Activated CD8-positive, alpha-beta memory T cell treated with anti-CD3 and anti-CD28 coated beads, Interleukin-2, amount 50 U/mL, for 1 hour (primary cell): ENCODE measurements at regions not wholly inside any gene's neighbourhood (a gene's known extent, or its start where the extent isn't known, plus 50 kb on each side); places are given as distances from the start of the nearest gene placed in this dataset.

Experiments used
- DNase-seq: peaks from one replicate; pipeline ENCODE4 v3.0.0-alpha.2; 2020; ENCODE audit errors: extremely low read depth

DNA sequence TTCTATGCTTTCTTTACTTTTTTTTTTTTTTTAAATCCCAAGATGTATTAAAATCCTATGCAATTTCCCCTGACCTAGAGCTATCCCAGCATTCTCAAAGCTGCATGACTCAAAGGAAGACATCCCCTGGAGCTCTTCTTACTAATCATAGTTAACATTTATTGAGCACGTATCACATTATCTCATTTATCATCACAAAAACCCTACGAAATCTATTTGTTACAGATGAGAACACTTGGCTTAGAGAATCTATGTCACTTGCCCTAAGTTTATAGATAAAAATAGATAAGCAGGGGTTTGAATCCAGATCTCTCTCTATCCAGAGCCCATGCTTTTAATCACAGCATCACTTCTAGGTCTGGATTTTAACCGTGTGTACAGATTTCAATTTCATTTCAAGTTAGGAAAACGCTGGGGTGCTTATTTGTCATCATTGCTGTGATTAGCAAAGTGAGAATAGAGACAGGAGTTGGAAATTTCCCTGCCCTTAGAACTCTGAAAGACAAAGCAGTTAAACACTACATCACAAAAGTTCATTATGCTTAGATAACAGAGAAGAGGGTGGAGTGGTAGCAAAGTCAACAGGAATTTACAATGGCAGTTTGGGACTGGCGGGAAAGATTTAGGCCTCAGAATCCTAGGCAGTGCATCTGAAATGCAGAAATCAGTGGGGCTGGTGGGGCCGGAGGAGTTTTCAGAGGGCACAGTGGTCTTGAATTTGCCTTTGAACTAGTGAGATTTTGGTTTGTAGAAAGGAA is 177.7 kb upstream of the FRMD6 start:
- DNase-seq, result no peak

DNA sequence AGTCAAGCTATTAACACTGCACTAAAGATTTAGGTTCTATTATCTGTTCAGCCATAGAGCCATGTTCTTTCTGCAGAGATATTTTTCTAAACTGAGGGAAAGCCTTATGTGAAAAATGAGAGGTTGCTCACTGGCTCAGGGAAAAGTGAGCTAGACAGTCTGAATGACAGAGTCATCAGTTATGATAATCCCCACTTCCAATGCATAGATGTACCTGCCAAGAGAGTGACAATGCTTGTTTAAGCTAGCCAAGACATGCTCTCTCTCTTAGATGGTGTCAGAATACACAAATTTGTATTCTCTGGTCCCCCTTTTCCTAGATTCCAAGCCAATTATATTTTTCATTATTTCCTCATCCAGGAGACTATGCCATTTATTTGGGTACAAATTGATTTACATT is 176.9 kb upstream of the FRMD6 start:
- DNase-seq, result no peak

DNA sequence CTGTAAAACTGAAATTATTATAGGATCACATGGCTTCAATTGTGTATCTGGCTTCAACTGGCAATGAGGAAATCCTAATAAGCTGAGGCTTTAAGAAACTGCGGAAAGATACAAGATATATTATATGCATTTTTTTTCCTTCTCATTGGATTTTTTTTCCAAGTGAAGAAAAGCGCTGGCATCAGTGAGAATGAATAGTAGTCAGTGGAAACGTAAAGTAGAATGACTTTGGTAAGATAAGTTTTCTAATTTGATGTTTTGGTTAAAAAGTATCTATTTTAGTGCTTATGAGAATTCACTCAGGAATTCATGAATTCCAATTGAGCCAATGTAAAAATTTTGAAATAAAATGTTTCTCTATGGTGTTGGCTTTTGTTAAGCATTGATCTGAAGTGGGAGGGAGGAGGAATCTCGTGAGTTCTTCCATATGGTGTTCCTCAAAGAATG is 173.5 kb upstream of the FRMD6 start:
- no peak for DNase-seq

DNA sequence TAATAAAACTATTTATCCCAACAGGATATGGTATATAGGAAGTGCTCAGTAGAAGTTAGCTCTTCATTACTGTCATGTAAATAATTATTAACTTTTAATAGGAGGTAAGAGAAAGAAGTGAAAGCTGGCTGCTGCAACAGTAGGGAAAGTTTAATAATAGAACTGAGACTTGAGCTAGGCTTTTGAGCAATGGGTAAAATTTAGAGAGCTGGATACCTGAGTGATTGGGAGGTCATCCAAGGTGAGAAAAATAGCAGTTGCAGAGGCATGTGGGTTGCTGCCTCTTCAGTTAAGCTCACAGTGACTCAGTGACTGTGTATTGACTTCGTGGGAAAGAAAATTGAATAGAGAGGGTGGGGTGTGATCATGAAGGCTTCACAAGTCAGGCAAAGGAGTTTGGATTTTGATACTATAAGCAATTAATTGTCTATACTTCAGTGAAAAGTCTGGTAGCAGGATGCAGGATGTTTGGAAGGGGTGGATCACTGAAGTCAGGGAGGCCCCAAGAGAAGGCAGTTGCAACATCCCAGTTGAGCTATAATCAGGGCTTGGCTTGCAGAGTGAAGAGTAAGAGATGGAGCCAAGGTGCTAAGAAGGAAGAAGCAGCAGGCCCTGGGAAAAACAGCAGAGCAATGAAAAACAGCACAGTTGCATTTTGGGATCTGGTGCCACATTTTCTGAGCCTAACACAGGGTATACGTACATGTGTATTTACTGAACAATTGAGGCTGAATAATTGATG is 172.0 kb upstream of the FRMD6 start:
- no peak for DNase-seq

DNA sequence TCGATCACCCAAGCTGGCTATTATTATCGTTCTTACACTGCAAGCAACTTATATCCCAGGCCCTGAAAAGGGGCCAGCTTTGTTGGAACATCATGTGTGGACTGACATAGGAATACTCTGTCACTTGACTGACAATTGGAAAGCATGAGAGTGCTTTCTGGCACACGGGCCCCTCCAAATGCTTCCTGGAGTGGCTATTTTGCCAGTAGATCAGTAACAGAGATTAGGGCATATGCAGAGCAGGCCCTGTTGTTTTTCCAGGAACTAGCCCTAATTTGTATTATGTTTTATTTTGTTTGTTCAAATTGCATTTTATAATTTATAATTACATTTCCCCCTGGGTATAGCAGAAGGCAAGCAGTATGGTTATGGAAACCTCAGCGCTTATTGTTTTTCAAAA is 170.1 kb upstream of the FRMD6 start:
- DNase-seq, result no peak

DNA sequence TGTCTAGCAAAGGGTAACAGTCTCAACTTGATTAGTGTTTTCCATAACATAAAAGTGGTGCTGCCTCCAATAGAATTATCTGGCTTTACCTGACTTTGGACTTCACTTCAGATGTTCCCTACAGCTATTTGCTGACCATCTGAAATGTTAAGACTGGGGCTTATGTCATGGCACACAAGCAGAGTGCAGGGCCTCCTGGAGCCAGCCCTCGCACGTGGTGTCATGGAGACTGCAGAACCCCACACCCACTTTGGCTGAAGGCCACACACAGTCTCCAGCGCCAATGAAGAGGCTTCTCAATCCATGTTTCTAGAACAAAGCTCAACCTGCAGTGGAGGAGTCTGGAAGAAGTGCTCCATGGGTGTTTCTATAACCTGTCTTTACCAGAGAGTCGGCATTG is 169.6 kb upstream of the FRMD6 start:
- no peak for DNase-seq

DNA sequence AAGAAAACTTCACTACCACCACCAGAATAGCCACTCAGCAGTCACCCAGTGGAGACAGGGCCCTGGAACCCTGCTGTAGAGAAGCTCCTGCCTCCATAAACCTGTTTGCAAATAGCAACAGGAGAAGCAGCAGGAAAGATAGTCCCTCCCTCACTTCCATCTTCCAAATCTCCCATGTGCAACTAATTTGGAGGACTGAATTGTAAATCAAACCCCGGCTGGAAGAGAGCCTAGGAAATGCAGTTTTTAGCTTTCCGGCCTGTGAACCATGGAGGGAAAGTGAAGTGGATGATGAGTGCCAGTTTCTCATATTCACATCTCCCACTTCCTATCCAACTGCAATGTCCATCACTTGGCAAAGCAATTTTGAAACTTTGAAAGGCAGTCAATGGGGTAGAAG is 167.2 kb upstream of the FRMD6 start:
- DNase-seq, result no peak

DNA sequence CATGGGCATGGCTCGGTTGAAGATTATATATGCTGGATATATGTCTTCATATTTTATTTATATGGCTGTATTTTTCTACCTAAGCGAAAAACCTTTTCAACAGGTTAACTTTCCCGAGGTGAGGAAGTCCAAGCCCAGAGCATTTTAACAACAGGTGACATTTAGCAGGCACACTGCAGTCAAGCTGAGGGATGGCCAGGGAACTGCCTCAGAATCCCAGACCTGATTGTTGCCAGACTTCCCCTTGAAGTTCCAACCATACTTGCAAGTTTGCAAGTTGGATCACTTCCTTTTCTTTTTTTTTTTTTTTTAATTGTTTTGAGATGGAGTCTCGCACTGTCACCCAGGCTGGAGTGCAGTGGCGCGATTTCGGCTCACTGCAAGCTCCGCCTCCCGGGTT is 166.0 kb upstream of the FRMD6 start:
- DNase-seq, result no peak

DNA sequence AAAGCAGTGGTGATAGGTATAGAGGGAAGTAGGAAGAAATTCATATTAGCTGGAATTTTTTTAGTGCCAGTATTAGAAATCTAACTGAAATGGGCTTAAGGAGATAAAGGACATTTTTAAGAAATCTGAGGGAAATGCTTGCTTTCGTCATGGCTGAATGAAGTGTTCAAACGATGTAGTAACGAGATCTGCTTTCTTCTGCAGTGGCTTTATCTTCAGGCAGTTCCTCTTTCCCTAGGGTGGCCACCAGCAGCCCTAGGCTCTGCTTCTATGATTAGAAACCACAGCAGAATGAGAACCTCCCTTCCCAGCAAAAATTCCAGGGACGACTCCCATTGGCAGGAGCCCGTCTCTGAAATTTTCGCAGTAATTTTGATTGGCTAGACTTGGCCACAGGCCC is 163.9 kb upstream of the FRMD6 start:
- DNase-seq, result no peak

DNA sequence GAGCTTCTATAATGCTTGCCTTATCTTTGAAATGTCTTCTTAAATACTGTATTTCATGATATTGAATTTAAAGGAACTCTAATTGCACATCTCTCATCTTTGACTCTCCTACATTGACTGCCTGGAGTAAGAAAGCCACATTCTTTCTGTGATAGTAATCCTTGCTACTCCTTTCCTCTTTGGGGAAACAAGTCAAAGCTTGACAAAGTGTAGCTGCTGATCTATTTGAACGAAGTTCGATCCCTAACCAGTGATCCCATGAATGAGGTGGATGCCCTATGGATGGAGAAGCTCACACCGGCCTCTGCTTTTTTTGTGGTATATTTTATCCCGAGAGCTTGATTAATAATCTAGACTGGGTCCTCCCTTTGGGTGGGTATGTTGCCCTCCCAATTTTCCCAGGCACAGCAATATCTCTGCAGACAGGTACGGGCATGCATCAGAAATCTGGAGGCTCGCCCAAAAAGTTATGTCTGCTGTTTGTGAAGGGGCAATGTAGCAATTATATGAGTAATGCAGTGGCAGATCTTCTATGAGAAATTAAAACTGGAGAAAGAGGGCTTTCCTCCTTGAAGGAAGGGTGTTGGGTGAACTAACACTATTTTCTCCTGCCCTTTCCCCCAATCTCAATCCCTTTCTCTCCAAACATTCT is 163.0 kb upstream of the FRMD6 start:
- no peak for DNase-seq

DNA sequence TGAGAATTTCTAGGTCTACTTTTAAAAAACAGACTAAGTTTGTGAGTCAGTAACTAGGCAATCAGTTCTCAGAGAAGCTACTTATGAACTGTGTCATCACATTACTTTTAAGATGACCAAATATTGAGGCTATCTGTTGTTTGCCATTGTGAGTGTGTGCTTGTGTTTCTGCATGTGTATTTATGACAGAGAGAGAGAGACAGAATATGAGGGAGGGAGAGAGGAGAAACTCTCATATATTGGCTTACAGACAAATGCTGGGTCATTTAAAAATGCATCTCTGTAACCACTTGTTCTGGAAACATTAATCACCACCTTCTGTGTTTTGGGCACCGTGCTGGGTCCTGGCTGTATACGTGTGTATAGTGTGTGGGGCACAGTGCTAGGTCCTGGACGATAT is 161.5 kb upstream of the FRMD6 start:
- no peak for DNase-seq

DNA sequence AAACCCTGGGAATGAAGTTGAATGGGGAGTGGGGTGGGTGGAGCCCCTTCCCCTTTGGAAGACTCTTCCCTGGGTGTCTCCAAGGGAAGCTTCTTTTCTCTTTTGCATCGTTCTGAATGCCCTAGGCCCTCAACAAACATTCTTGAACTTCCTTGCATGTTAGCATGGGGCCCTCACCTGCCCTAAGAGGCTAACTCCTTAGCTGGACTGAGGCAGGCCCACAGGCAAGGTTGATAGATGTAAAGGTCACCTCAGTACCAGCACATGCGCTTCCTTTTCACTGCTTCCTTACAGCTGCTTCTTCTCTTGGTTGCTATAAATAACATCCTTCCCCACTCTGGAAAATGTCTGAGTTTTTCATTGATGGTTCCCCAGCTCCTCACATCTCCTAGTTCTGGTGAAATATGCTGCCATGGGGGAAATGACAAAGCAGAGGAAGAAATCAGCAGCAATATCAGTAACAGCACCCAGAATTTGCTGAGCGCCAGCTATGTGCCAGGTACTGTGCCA is 160.6 kb upstream of the FRMD6 start:
- no peak for DNase-seq

DNA sequence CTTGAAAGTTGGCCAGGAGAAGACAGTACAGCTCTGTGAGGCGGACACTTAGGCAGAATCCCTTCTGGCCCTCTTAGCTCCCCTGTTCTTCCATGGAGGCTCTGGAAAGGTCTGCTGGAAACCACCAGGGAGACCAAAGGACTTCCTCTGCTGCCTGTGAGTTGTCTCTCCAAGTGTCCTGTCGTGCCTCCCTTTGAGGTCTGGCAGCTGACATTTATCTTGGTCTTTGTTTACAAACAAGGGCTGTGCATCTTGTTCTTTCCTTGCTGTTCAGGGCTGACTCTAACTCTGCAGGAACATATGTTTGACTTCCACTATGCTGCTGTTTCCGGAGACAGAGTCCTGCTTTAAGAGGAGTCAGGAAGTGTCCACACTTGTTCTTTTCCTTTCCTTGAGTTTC is 159.9 kb upstream of the FRMD6 start:
- DNase-seq, result no peak

DNA sequence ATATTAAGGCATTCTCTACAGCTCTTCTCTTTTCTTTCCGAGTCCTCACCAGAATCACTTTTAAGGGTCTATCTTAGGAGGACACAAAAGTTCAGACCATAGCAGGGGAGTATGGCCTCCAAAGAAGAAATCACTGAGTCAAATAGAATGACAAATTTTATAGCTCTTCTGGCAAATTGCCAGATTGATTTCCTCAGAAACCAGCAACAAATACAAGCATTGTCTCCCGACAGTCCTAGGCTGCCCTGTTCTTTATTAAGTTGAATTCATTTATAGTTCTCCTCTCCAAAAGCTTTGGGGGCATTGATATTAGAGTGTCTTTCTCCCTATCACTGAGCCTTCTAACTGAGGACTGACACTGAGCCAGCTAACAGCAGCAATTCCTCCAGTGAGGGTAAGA is 156.4 kb upstream of the FRMD6 start:
- no peak for DNase-seq

DNA sequence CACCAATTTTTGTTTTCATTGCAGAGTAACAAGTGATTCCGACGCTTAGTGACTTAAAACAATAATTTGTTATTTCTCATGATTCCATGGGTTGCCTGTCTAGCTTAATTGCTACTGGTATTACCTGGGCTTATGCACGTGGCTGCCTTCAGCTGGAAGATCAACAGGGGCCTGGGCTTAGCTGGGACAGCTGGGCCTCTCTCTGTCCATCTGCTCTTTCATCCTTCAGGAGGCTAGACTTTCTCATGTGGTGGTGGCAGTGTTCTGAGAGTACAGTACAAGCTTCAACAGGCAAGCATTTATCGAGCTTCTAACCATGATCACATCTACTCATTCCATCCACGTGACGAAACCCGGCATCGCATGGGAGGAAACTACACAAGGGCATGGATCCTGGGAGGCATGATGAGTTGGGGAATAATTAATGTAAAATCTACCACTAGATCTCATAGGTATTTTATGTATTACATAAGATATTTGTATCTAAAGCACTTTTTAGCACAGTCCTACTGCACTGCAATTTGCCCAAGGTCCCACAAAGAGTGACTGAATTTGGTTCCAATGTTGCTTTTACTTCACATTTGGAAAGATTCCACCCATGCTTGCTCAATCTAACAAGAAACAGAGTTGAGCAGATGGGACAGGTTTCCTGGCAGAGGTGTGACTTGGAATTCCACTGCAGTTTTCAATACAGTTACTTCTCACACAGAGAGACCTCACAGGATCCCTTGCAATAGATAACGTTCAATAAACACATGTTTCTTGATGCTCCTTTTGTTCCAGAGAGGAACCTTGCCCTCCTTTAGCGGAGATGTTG is 153.1 kb upstream of the FRMD6 start:
- DNase-seq, result no peak

DNA sequence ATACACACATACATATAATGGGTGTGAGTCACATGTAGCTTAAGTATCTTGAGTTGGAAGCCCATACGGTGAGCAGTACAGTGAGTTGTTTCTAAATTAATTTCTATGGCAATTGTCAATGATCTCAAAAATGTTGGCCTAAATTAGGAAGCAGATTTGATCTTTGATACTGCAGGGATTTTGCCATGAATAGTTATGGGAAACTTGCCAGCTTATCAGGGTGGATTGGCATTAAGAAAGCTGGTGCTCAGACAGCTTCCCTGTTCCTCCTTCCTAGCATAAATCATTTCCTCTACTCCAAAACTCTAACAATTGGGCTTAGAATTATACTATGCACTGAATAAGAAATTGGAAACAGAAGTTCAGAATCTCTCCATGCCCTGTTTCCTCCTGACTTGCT is 150.9 kb upstream of the FRMD6 start:
- DNase-seq, result no peak

DNA sequence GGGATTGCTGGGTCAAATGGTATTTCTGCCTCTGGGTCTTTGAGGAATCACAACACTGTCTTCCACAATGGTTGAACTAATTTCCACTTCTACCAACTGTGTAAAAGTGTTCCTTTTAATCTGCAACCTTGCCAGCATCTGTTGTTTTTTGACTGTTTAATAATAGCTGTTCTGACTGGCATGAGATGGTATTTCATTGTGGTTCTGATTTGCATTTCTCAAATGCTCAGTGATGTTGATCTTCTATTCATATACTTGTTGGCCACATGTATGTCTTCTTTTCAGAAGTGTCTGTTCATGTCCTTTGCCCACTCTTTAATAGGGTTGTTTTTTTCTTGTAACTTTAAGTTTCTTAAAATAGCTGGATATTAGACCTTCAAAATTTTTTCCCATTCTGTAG is 150.0 kb upstream of the FRMD6 start:
- DNase-seq, result no peak

DNA sequence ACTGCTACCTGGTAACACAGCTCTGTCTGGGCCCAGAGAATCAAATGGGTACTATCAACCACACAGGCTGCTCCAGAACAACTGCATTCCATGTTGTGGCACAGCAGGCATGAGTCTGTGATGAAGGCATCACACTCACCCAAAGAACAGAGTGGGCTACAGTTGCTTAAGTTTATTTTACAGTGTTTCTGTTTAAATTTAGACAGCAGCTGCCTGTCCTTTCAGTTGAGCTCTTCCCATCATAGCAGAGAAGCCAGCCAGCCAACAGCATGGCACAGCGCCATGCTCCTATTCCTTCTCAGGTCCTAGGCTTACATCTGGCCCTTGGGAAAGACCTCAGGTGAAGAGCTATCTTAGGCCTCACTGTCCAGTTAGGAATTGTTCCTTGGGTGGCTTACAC is 147.0 kb upstream of the FRMD6 start:
- DNase-seq, result no peak

DNA sequence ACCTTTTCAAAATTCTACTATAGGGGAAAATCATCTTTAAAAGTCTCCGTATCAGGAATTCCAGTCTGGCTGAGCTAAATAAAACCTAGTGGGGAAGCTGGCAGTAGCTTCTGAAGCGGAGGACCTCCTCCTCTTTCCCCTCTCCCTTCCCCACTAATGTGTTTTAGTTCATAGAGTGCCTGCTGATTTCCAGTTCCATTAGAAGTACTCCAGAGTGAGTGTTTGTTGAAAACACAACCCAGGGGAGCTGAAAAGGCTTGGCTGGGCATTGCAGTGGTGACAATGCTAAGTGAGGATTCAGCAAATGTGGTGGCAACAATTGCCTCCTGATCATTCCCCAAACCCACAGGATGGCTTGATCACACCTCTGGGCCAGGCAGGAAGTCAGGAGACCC is 144.2 kb upstream of the FRMD6 start:
- DNase-seq, result no peak

DNA sequence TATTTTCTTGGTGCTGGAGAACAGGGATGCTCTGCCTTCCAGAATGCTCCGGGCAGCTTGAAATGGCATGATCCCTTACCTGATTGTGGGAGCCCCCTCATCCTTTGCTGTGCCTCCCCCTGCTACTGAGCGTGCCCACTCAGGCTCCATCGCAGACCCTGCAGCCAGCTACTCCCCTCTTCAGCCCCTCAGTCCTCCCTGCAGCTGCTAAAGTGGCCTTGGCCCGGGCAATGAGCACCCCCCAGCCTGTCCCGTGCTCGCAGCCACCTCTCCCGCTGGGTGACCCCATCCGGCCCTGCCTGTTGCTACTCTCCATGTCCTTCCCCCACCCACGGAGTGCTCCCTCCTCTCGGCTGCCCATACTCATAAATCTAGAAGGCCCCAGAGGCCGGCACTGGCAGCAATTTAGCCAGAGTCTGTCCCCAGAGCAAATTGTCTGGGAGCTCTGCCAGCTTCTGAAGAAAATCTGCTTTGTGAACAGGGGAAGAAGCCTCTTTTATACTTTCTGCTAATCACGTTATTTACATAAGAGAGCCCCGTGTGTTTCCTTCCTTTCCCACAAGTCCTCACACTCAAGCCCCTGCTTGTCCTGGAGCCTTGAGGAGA is 143.7 kb upstream of the FRMD6 start:
- no peak for DNase-seq

DNA sequence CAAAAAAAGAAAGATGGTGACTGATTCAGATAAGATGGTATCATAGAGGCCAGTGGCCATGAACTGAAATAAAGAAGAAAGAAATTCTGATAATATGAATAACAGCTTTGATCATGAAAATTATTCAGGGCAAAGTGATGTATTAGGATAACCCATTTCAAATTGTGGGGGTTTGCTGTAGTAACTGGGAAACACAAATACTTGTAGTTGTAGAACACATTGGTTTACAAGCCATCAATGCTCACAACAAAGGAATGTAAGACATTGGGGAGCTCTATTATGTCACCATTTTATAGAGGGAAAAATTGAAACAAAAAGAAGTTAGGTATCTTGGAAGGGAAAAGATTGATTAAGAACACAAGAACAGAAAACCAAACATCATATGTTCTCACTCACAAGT is 140.4 kb upstream of the FRMD6 start:
- DNase-seq, result no peak

DNA sequence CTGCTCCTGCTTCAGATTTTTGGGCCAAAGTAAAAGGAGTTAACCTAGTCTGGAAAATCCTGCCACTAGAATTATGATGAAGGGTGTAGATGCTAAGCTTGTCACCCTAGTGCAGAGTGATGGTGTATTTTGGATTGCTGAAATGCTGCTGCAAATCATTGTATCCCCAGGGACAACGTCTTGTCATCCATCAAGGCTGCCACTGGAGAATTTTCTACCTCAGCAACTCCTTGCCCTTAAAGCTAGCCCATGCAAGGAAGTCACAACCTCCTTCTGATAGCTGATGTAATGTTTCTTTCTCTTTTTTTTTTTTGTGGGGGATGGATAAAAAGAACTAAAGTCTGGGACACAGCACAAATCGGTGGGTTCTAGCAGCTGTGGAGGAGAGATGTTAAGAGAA is 139.4 kb upstream of the FRMD6 start:
- no peak for DNase-seq
